Body of pancreas (tissue), 4 donors: ENCODE measurements at regions not wholly inside any gene's neighbourhood (a gene's known extent, or its start where the extent isn't known, plus 50 kb on each side); places are given as distances from the start of the nearest gene placed in this dataset.

ENCODE experiments used
- CTCF ChIP-seq, 7 experiments: fragments of 450-650 bp in 4 of 7; fragments of 200-600 bp in 3 of 7; sonication (generic) in 3 of 7; IDR thresholded peaks; one replicate each; pipeline ENCODE4 v1.5.1; 2016 to 2019; ENCODE audit warnings: antibody characterized with exemption in 7 of 7
- POLR2A ChIP-seq, 3 donors: fragments of 450-650 bp; IDR thresholded peaks; one replicate each; pipeline ENCODE4 v1.6.1; 2016; ENCODE audit warnings: antibody characterized with exemption in 3 of 3, mild to moderate bottlenecking in 2 of 3

- TF ChIP-seq CTCF (IDR thresholded peaks at IDR 0.05) (no peak), POLR2A (IDR thresholded peaks at IDR 0.05) (no peak)
Observed at GRCh38 chr4:174402470-174403176, 118.9 kb downstream of the CEP44 start.
